ENCODE measurements at regions not wholly inside any gene's neighbourhood (a gene's known extent, or its start where the extent isn't known, plus 50 kb on each side); places are given as distances from the start of the nearest gene placed in this dataset.
A peak's percentile ranks its signal among the peaks of the same experiment; 100 is the strongest.

- H3K9me3 ChIP-seq = no peaks in the 10 kb centered on the region
- H3K27ac ChIP-seq = no peak overlapping the region
- no peak overlapping the region for H3K4me3 ChIP-seq
- no peak for DNase-seq (ENCODE audit: low spot score in 2 of 2)
- H3K4me1 ChIP-seq = no peaks in the 10 kb centered on the region
- H3K27me3 ChIP-seq = no peaks in the 10 kb centered on the region
- TF ChIP-seq POLR2A (IDR thresholded peaks at IDR 0.05) (no peak), CTCF (IDR thresholded peaks at IDR 0.05) (no peak), POLR2AphosphoS5 (IDR thresholded peaks at IDR 0.05) (no peak)
- no peaks in the 10 kb centered on the region for H3K36me3 ChIP-seq
- intact Hi-C loops (cut with DNase I; ENCODE audit: low total_unique reads) = loop anchor here (1.0 kb wide), 1 partner anchor 26 kb away; no protein-coding TSS in a partner anchor
Measured at GRCh38 chr13:29934531-29935308, 84.3 kb upstream of the UBL3 start.

GRCh38 chr13:29933401-29933800 lies 83.0 kb upstream of the UBL3 start:
- H3K9me3 ChIP-seq = no peaks in the 10 kb centered on the region
- no peaks in the 10 kb centered on the region for H3K36me3 ChIP-seq
- TF ChIP-seq POLR2AphosphoS5 (IDR thresholded peaks at IDR 0.05) (no peak), CTCF (IDR thresholded peaks at IDR 0.05) (no peak), POLR2A (IDR thresholded peaks at IDR 0.05) (no peak)
- H3K4me1 ChIP-seq = no peaks in the 10 kb centered on the region
- H3K4me3 ChIP-seq = no peak overlapping the region
- intact Hi-C loops (cut with DNase I; ENCODE audit: low total_unique reads) = no loop called here
- no peaks in the 10 kb centered on the region for H3K27me3 ChIP-seq
- no peak for DNase-seq (ENCODE audit: low spot score in 2 of 2)
- no peak overlapping the region for H3K27ac ChIP-seq

- no peak for DNase-seq (ENCODE audit: low spot score in 2 of 2)
- H3K27me3 ChIP-seq = no peaks in the 10 kb centered on the region
- intact Hi-C loops (cut with DNase I; ENCODE audit: low total_unique reads) = no loop called here
Measured at GRCh38 chr13:29931696-29932095, 81.3 kb upstream of the UBL3 start.

GRCh38 chr13:29929062-29929847 lies 78.8 kb upstream of the UBL3 start:
- H3K27me3 ChIP-seq = no peaks in the 10 kb centered on the region
- intact Hi-C loops (cut with DNase I; ENCODE audit: low total_unique reads) = no loop called here
- no peak for TF ChIP-seq CTCF (IDR thresholded peaks at IDR 0.05)
- no peak for TF ChIP-seq POLR2A (IDR thresholded peaks at IDR 0.05)
- H3K9me3 ChIP-seq = no peaks in the 10 kb centered on the region
- no peak for DNase-seq (ENCODE audit: low spot score in 2 of 2)
- H3K4me1 ChIP-seq = peaks cover 0 to 15% of the 10 kb centered on the region in 2 donors
- H3K4me3 ChIP-seq = no peak overlapping the region
- no peak overlapping the region for H3K27ac ChIP-seq
- no peaks in the 10 kb centered on the region for H3K36me3 ChIP-seq

More at GRCh38 chr13:29931696-29932095, 81.3 kb upstream of the UBL3 start:
- Histone ChIP-seq H3K4me1 (no peaks in the 10 kb centered on the region), H3K9me3 (no peaks in the 10 kb centered on the region), H3K27ac (no peak overlapping the region), H3K36me3 (no peaks in the 10 kb centered on the region), H3K4me3 (no peak overlapping the region)
- TF ChIP-seq POLR2A (IDR thresholded peaks at IDR 0.05) = no peak
- no peak for TF ChIP-seq POLR2AphosphoS5 (IDR thresholded peaks at IDR 0.05)
- TF ChIP-seq CTCF (IDR thresholded peaks at IDR 0.05) = no peak

DNA sequence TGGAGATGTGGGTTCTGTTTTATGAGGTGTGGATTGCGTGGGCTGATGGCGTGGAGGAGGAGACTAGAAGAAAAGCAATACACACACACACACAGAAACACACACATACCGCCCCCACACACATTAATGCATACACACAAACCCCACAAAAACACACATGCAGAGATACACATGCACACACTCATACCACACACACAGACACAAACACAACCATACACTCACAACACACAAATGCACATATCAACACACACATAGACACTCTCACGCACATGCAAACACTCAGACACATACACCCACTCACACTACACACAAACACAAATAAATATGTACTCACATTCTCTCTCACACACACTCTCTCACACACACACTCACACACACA lies 75.7 kb upstream of the UBL3 start:
- H3K9me3 ChIP-seq = no peaks in the 10 kb centered on the region
- H3K27me3 ChIP-seq = no peaks in the 10 kb centered on the region
- intact Hi-C loops (cut with DNase I; ENCODE audit: low total_unique reads) = no loop called here
- no peaks in the 10 kb centered on the region for H3K36me3 ChIP-seq
- H3K4me3 ChIP-seq = no peak overlapping the region
- no peak for DNase-seq (ENCODE audit: low spot score in 2 of 2)
- TF ChIP-seq POLR2AphosphoS5 (IDR thresholded peaks at IDR 0.05) = no peak
- H3K4me1 ChIP-seq = peaks cover 4 to 25% of the 10 kb centered on the region in 2 donors
- peak overlapping the region; percentile 94 to 95 for H3K27ac ChIP-seq

Measured in breast epithelium (tissue), 4 donors.